Natural killer cell (primary cell): ENCODE measurements at regions not wholly inside any gene's neighbourhood (a gene's known extent, or its start where the extent isn't known, plus 50 kb on each side); places are given as distances from the start of the nearest gene placed in this dataset.

Experiments used
- ATAC-seq, 3 donors: fragments of 150-1000 bp in 2 of 3; fragments of 200-7000 bp in 1 of 3; cut with Tn5 transposase; 1 replicate in 1 of 3; 2 replicates in 2 of 3; pipeline ENCODE4 v1.10.0; 2021; ENCODE audit warnings: mild to moderate bottlenecking in 2 of 3, moderate library complexity in 2 of 3
- DNase-seq, 2 donors: peaks; one replicate each; pipeline versions ENCODE4 v3.0.0 to v3.0.0-alpha.2; 2013 to 2021; ENCODE audit warnings: mixed read lengths in 1 of 2
- H3K27ac ChIP-seq: one replicate; pipeline ENCODE4 v1.5.1; 2013; ENCODE audit warnings: mild to moderate bottlenecking, low read length
- H3K27me3 ChIP-seq: one replicate; pipeline ENCODE4 v1.6.1; 2013; ENCODE audit warnings: low read length; ENCODE audit not compliant: control insufficient read depth, insufficient read depth
- H3K36me3 ChIP-seq: one replicate; pipeline ENCODE4 v1.6.1; 2013; ENCODE audit warnings: low read length; ENCODE audit not compliant: control insufficient read depth, insufficient read depth
- H3K4me1 ChIP-seq: one replicate; pipeline ENCODE4 v1.6.1; 2013; ENCODE audit warnings: low read length; ENCODE audit not compliant: control insufficient read depth, insufficient read depth
- H3K4me3 ChIP-seq: one replicate; pipeline ENCODE4 v1.5.1; 2013; ENCODE audit warnings: low read length
- H3K9me3 ChIP-seq: one replicate; pipeline ENCODE4 v1.6.1; 2013; ENCODE audit warnings: low read length; ENCODE audit not compliant: control insufficient read depth, insufficient read depth
- H3K27ac Mint-ChIP-seq, 2 donors: one replicate each; pipeline ENCODE4 v1.8.0; 2022; ENCODE audit warnings: mild to moderate bottlenecking in 2 of 2, mixed read lengths in 2 of 2, moderate library complexity in 1 of 2
- H3K27me3 Mint-ChIP-seq, 2 donors: one replicate each; pipeline ENCODE4 v1.8.0; 2022; ENCODE audit warnings: low read depth in 2 of 2, mixed read lengths in 2 of 2
- H3K36me3 Mint-ChIP-seq: one replicate; pipeline ENCODE4 v1.8.0; 2022; ENCODE audit warnings: mixed read lengths
- H3K4me1 Mint-ChIP-seq, 2 donors: one replicate each; pipeline ENCODE4 v1.8.0; 2022; ENCODE audit warnings: mixed read lengths in 2 of 2
- H3K4me3 Mint-ChIP-seq: one replicate; pipeline ENCODE4 v1.8.0; 2022; ENCODE audit warnings: mild to moderate bottlenecking, moderate library complexity, mixed read lengths
- H3K9me3 Mint-ChIP-seq, 2 donors: one replicate each; pipeline ENCODE4 v1.8.0; 2022; ENCODE audit warnings: mixed read lengths in 2 of 2
- WGBS: methylation state at CpG from one replicate; pipeline ENCODE4 v1.1.7; 2013; ENCODE audit warnings: missing lambda C conversion rate; ENCODE audit not compliant: insufficient coverage; 5-methylcytosine and 5-hydroxymethylcytosine counted together
- intact Hi-C: fragments of 100-400 bp; cut with micrococcal nuclease; formaldehyde crosslinking; loops from one replicate; pipeline ENCODE4 v1.14.2; 2022
- TF ChIP-seq, protein P1 (sequence below): fragments of 200-600 bp; IDR thresholded peaks from one replicate; pipeline ENCODE4 v1.8.0; 2022; ENCODE audit warnings: antibody characterized with exemption

DNA sequence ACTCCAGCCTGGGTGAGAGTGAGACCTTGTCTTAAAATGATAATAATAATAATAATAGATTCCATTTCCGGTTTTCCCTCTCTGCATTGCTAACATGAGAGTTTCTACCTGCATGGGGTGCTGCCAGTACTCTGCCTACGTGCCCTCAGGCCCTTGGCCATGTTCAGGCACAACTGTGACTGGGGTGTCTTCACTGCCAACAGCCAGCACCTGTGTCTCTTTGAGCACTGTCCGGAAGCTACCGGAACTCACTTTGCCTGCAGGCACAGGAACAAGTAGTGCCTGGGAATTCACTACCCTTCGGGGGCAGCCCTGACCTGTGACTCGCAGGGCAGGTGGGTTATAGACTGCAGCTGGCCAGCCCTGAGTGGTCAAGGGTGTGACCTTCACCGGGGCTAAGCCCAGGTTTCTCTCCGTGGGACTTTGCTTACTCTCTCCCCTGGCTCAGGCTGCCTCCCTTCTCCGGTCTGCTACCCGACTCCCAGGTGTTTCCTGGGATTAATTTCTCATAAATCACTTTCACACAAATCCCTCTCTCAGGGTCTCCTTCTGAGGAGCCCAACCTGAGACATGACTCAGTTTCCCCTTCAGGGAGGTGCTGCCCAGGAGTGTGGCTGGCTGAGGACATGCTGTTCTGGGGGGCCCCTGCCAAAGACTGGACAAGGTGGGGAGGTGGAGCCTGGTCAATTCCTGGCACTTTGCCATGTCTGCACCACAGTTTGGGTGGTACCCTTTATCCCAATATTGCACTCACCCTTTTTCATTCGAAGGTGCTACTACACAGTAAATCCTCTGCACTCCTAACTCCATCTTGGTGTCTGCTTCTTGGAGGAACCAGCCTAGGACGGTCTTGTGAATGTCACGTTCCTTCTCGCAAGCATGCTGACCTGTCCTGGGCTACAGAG, 79.5 kb upstream of the RALGAPA2 start:
- Mint-ChIP-seq H3K36me3 (no peaks in the 10 kb centered on the region), H3K4me1 (no peaks in the 10 kb centered on the region), H3K4me3 (no peak overlapping the region), H3K27ac (no peak overlapping the region), H3K27me3 (peaks cover 6 to 19% of the 10 kb centered on the region in 2 donors), H3K9me3 (no peaks in the 10 kb centered on the region)
- no peak for ATAC-seq
- H3K27me3 ChIP-seq, result no peaks in the 10 kb centered on the region
- H3K4me3 ChIP-seq, result no peak overlapping the region
- no peak for DNase-seq
- intact Hi-C loops, result no loop called here
- H3K4me1 ChIP-seq, result no peaks in the 10 kb centered on the region
- H3K36me3 ChIP-seq, result no peaks in the 10 kb centered on the region
- H3K9me3 ChIP-seq, result no peaks in the 10 kb centered on the region
- H3K27ac ChIP-seq, result no peak overlapping the region
- 84% methylated on average over 14 of the region's 14 CpGs for WGBS
- TF ChIP-seq, protein P1, sequence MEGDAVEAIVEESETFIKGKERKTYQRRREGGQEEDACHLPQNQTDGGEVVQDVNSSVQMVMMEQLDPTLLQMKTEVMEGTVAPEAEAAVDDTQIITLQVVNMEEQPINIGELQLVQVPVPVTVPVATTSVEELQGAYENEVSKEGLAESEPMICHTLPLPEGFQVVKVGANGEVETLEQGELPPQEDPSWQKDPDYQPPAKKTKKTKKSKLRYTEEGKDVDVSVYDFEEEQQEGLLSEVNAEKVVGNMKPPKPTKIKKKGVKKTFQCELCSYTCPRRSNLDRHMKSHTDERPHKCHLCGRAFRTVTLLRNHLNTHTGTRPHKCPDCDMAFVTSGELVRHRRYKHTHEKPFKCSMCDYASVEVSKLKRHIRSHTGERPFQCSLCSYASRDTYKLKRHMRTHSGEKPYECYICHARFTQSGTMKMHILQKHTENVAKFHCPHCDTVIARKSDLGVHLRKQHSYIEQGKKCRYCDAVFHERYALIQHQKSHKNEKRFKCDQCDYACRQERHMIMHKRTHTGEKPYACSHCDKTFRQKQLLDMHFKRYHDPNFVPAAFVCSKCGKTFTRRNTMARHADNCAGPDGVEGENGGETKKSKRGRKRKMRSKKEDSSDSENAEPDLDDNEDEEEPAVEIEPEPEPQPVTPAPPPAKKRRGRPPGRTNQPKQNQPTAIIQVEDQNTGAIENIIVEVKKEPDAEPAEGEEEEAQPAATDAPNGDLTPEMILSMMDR, result no peak

DNA sequence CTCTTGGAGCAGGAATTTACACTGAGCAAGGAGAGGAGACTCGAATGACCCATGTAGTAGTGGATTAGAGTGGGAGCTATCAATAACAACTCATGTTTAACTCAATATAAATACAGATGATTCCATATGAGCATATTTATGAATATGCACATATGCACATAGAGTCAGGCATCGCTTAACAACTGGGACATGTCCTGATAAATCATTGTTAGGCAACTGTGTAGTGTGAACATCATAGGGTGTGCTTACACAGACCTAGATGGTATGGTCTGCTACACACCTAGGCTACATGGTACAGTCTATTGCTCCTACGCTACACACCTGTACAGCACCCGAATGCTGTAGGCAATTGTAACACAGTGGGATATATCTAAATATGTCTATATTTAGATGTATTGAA, 75.9 kb upstream of the RALGAPA2 start:
- WGBS, result 90% methylated on average over 3 of the region's 4 CpGs
- ATAC-seq (no peak), DNase-seq (no peak)
- Mint-ChIP-seq H3K4me3 (no peak overlapping the region), H3K4me1 (no peaks in the 10 kb centered on the region), H3K27me3 (peaks cover 6 to 14% of the 10 kb centered on the region in 2 donors), H3K36me3 (no peaks in the 10 kb centered on the region), H3K9me3 (no peaks in the 10 kb centered on the region), H3K27ac (no peak overlapping the region)
- H3K9me3 ChIP-seq, result no peaks in the 10 kb centered on the region
- H3K4me1 ChIP-seq, result no peaks in the 10 kb centered on the region
- intact Hi-C loops, result no loop called here
- TF ChIP-seq, protein P1, result no peak
- H3K4me3 ChIP-seq, result no peak overlapping the region
- no peaks in the 10 kb centered on the region for H3K27me3 ChIP-seq
- no peak overlapping the region for H3K27ac ChIP-seq
- H3K36me3 ChIP-seq, result no peaks in the 10 kb centered on the region

DNA sequence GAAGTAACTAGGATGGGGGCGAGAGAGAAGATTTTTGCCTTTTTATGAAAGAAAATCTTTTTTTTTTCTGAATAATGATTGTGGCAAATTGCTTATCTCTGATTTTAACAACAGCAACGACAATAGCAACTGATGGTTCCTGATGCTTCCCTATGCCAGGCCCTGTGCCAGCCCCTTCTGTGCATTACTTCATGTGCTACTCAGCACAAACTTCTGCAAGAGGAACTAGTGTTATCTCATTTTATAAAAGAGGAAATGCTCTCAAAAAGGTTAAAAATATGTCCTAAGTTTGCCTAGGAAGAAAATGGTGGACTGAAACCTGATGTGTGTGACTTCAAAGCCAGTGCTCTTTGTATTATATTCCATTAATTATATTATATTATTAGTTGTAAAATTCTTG, 74.0 kb upstream of the RALGAPA2 start:
- 0% methylated on average over 1 of the region's 2 CpGs for WGBS
- no peaks in the 10 kb centered on the region for H3K4me1 ChIP-seq
- intact Hi-C loops, result no loop called here
- no peak overlapping the region for H3K4me3 ChIP-seq
- no peaks in the 10 kb centered on the region for H3K36me3 ChIP-seq
- TF ChIP-seq, protein P1, result no peak
- no peaks in the 10 kb centered on the region for H3K36me3 Mint-ChIP-seq
- DNase-seq (no peak), ATAC-seq (peak in 1 of 3 donors; percentile 59)
- no peak overlapping the region for H3K27ac Mint-ChIP-seq
- no peaks in the 10 kb centered on the region for H3K27me3 ChIP-seq
- H3K9me3 ChIP-seq, result no peaks in the 10 kb centered on the region
- no peaks in the 10 kb centered on the region for H3K4me1 Mint-ChIP-seq
- no peaks in the 10 kb centered on the region for H3K9me3 Mint-ChIP-seq
- no peak overlapping the region for H3K4me3 Mint-ChIP-seq
- no peak overlapping the region for H3K27ac ChIP-seq
- peaks cover 0 to 6% of the 10 kb centered on the region in 2 donors for H3K27me3 Mint-ChIP-seq
